HFFc6 (cell line): ENCODE measurements at regions not wholly inside any gene's neighbourhood (a gene's known extent, or its start where the extent isn't known, plus 50 kb on each side); places are given as distances from the start of the nearest gene placed in this dataset.

Source experiments
- DNase-seq: peaks from one replicate; pipeline ENCODE4 v3.0.0-alpha.2; 2018
- H3K27ac Mint-ChIP-seq: 2 replicates; pipeline ENCODE4 v1.8.0; 2020; ENCODE audit warnings: mild to moderate bottlenecking, mixed read lengths
- H3K27me3 Mint-ChIP-seq: 2 replicates; pipeline ENCODE4 v1.8.0; 2021; ENCODE audit warnings: mild to moderate bottlenecking, moderate library complexity, mixed read lengths; ENCODE audit not compliant: insufficient read depth
- H3K36me3 Mint-ChIP-seq: 2 replicates; pipeline ENCODE4 v1.8.0; 2021; ENCODE audit warnings: low read depth, mixed read lengths
- H3K4me1 Mint-ChIP-seq: 2 replicates; pipeline ENCODE4 v1.8.0; 2020; ENCODE audit warnings: low read depth, mixed read lengths
- H3K4me3 Mint-ChIP-seq: 2 replicates; pipeline ENCODE4 v1.8.0; 2020; ENCODE audit warnings: mild to moderate bottlenecking, moderate library complexity, mixed read lengths
- H3K9me3 Mint-ChIP-seq: 2 replicates; pipeline ENCODE4 v1.8.0; 2020; ENCODE audit warnings: mild to moderate bottlenecking, mixed read lengths
- TF ChIP-seq, protein P1 (sequence below): fragments of 200-600 bp; sonication (generic); IDR thresholded peaks from 2 replicates; pipeline ENCODE4 v1.5.0; 2021; ENCODE audit warnings: antibody characterized with exemption, mild to moderate bottlenecking

DNA sequence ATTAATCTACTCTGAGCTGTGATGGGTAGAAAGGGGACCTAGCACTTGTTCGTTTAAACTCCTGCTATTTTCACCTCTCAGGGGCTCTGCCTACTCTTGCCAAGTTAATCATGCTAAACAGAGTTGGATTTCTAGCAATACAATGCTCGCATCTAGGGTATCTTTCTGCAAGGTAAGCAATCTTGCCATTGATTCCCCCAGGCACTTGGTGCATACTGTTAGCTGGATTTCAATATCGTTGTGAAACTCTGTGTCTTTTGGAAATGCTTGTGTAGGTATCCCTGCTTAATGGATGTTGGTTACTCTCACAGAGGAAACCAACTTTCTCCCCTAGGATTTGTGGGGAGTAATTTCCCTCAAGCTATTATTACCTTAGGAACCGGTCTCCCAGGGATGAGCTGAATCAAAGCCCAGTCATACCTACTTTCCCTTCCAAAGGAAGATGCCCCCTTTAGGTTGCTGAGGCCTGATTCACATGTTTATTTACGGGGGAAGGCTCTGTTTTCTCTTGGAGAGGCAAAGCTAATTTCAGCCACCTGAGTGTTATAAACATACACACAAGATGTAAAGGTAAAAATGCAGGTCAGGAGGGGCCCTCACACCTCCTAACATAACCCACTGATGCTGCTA, 366.8 kb downstream of the FBXW7 start:
- H3K4me1 Mint-ChIP-seq: no peaks in the 10 kb centered on the region
- H3K9me3 Mint-ChIP-seq: no peaks in the 10 kb centered on the region
- DNase-seq: no peak
- TF ChIP-seq, protein P1, sequence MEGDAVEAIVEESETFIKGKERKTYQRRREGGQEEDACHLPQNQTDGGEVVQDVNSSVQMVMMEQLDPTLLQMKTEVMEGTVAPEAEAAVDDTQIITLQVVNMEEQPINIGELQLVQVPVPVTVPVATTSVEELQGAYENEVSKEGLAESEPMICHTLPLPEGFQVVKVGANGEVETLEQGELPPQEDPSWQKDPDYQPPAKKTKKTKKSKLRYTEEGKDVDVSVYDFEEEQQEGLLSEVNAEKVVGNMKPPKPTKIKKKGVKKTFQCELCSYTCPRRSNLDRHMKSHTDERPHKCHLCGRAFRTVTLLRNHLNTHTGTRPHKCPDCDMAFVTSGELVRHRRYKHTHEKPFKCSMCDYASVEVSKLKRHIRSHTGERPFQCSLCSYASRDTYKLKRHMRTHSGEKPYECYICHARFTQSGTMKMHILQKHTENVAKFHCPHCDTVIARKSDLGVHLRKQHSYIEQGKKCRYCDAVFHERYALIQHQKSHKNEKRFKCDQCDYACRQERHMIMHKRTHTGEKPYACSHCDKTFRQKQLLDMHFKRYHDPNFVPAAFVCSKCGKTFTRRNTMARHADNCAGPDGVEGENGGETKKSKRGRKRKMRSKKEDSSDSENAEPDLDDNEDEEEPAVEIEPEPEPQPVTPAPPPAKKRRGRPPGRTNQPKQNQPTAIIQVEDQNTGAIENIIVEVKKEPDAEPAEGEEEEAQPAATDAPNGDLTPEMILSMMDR: no peak
- H3K36me3 Mint-ChIP-seq: no peaks in the 10 kb centered on the region
- H3K4me3 Mint-ChIP-seq: no peak overlapping the region
- peaks cover 22% of the 10 kb centered on the region for H3K27me3 Mint-ChIP-seq
- H3K27ac Mint-ChIP-seq: no peak overlapping the region

DNA sequence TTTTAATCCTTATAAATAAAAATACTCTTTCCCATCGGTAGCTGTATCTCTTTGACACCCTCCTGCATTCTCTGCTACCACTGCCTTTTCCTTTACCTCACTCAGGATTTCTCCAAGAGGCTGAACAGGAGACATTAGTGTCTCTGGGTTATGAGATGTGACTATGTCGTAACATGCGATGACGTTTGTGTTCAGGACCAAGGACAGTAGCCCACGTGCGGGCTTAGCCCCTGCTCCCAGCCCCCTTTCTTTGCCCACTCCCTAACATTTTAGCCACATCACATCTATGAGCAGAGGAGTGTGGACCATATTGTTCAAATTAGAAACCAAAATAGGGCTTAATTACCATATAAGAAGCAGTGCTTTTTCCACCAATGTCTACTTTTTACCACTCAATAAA, 369.3 kb downstream of the FBXW7 start:
- H3K4me1 Mint-ChIP-seq: peaks cover 22% of the 10 kb centered on the region
- H3K27ac Mint-ChIP-seq: no peak overlapping the region
- H3K4me3 Mint-ChIP-seq: no peak overlapping the region
- TF ChIP-seq, protein P1: no peak
- DNase-seq: no peak
- no peaks in the 10 kb centered on the region for H3K9me3 Mint-ChIP-seq
- peaks cover 16% of the 10 kb centered on the region for H3K27me3 Mint-ChIP-seq
- H3K36me3 Mint-ChIP-seq: no peaks in the 10 kb centered on the region

DNA sequence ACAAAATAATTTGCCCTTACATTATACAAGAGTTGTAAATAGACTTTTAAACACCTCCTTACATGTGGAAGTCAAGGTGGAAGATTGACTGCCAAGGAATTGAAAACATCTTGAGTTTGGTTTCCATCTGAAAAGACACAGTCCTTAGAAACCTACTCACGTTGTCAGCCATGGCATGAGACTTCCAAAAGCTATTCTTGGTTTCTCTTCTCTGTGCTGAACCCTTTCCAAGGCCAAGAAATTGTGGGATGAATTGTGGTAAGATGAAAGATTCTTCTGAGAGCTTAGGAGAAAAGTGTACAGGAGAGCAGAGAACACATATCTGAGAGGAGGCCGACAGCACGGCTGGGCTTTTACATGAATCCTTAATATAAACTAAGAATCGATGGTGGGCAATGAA, 370.0 kb downstream of the FBXW7 start:
- Mint-ChIP-seq H3K4me3 (no peak overlapping the region), H3K4me1 (peaks cover 30% of the 10 kb centered on the region), H3K27ac (no peak overlapping the region), H3K36me3 (no peaks in the 10 kb centered on the region), H3K27me3 (peaks cover 16% of the 10 kb centered on the region), H3K9me3 (no peaks in the 10 kb centered on the region)
- DNase-seq: no peak
- TF ChIP-seq, protein P1: no peak

DNA sequence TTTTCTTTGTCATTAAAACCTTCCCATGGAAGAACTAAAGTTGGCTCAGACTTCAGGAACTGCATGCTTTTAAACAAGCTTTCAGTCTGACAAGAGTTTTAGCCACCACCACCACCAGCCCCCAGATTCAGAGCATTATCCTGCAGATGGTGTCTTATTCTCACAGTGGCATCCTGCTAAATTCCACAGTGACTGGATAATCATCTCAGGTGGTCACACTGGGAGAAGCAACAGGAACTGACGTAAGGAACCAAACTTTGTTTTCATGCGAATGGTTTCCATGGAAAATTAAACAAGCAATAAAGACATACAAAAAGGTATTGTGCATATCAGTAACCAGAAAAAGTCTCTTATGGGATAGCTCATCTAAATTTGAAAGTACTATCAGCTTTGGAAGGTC, 370.7 kb downstream of the FBXW7 start:
- Mint-ChIP-seq H3K27me3 (peaks cover 16% of the 10 kb centered on the region), H3K4me1 (peaks cover 30% of the 10 kb centered on the region), H3K36me3 (no peaks in the 10 kb centered on the region), H3K9me3 (no peaks in the 10 kb centered on the region), H3K4me3 (no peak overlapping the region), H3K27ac (no peak overlapping the region)
- peak; percentile 13 for DNase-seq
- TF ChIP-seq, protein P1: no peak

DNA sequence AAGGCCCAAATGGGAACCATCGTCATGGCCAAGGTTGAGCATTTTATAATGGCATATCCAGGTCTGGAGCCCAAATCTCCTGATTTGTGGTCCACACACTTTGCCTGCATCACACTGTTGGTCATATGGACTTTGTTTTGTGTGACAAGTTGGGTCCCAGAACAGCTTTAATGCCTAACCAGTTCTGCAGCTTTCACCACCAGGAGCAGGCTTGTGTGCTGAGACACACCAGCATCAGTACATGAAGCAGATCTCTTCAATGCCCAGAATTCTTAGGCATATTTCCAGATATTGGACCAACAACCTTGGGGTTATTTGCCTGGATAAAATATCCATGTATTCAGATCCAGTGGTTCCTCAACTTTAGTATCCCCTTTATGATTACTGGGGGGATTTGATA, 371.3 kb downstream of the FBXW7 start:
- H3K9me3 Mint-ChIP-seq: no peaks in the 10 kb centered on the region
- H3K4me1 Mint-ChIP-seq: peaks cover 30% of the 10 kb centered on the region
- DNase-seq: no peak
- no peak overlapping the region for H3K4me3 Mint-ChIP-seq
- TF ChIP-seq, protein P1: no peak; the same call in 1 of the 2 replicates
- H3K27me3 Mint-ChIP-seq: peaks cover 16% of the 10 kb centered on the region
- no peaks in the 10 kb centered on the region for H3K36me3 Mint-ChIP-seq
- H3K27ac Mint-ChIP-seq: no peak overlapping the region

DNA sequence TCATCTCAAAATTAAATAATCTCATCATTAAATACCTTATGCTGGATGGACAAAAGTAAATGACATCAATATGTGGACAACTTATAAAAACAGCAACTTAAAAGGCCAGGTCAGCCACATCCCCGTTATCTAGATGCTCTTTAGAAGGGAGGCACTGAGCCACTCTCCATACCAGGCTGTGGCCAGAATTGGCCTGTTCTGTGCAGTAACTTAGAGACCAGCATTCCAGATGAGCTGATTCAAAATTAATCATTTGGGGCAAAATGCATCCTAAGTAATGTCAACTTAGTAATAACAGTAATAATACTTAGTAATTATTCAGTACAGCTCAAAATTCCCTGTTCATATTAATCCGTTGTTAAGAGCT, 373.6 kb downstream of the FBXW7 start:
- Mint-ChIP-seq H3K27me3 (peaks cover 12% of the 10 kb centered on the region), H3K4me3 (peak overlapping the region; percentile 58), H3K36me3 (no peaks in the 10 kb centered on the region), H3K9me3 (no peaks in the 10 kb centered on the region), H3K27ac (peak overlapping the region; percentile 87), H3K4me1 (peaks cover 30% of the 10 kb centered on the region)
- TF ChIP-seq, protein P1: no peak
- peak; percentile 64 for DNase-seq
